NCI-H146 (cell line): ENCODE measurements at regions not wholly inside any gene's neighbourhood (a gene's known extent, or its start where the extent isn't known, plus 50 kb on each side); places are given as distances from the start of the nearest gene placed in this dataset.
"Not testable (repeated sequence)": the region's sequence is repeated elsewhere in the genome, so short reads cannot be mapped to it uniquely, and the experiment has no call there.

Experiments
- DNase-seq: peaks from one replicate; lab custom pipeline; 2025; lab: John Stamatoyannopoulos, UW

- DNase-seq = no peak
These were observed 276.4 kb downstream of the KLF5 start for GRCh38 chr13:73335210-73335609.

- no peak for DNase-seq
These were observed 275.6 kb downstream of the KLF5 start for GRCh38 chr13:73334445-73334844.

- DNase-seq = no peak
These were observed 272.8 kb downstream of the KLF5 start for GRCh38 chr13:73331556-73331955.

- no peak for DNase-seq
These were observed 270.6 kb downstream of the KLF5 start for GRCh38 chr13:73329355-73329754.

GRCh38 chr13:73327579-73327978 lies 268.8 kb downstream of the KLF5 start:
- DNase-seq = no peak

- DNase-seq = no peak
These were observed 267.1 kb downstream of the KLF5 start for GRCh38 chr13:73325723-73326558.

- DNase-seq = no peak
These were observed 266.3 kb downstream of the KLF5 start for GRCh38 chr13:73324842-73325722.

GRCh38 chr13:73323615-73324014 lies 264.8 kb downstream of the KLF5 start:
- no peak for DNase-seq

- DNase-seq = no peak
These were observed 262.2 kb downstream of the KLF5 start for GRCh38 chr13:73321043-73321442.

- DNase-seq = no peak
These were observed 258.3 kb downstream of the KLF5 start for GRCh38 chr13:73317140-73317539.

- no peak for DNase-seq
These were observed 251.6 kb downstream of the KLF5 start for GRCh38 chr13:73310366-73310765.

- no peak for DNase-seq
These were observed 248.7 kb downstream of the KLF5 start for GRCh38 chr13:73307481-73307880.

- no peak for DNase-seq
These were observed 247.9 kb downstream of the KLF5 start for GRCh38 chr13:73306688-73307087.

- DNase-seq = no peak
These were observed 245.6 kb downstream of the KLF5 start for GRCh38 chr13:73304442-73304841.

GRCh38 chr13:73303851-73304250 lies 245.0 kb downstream of the KLF5 start:
- DNase-seq = no peak

- DNase-seq = not testable (repeated sequence)
These were observed 242.8 kb downstream of the KLF5 start for GRCh38 chr13:73301622-73302021.

GRCh38 chr13:73300718-73301425 lies 242.1 kb downstream of the KLF5 start:
- DNase-seq = no peak

GRCh38 chr13:73299787-73300186 lies 241.0 kb downstream of the KLF5 start:
- DNase-seq = no peak

- DNase-seq = peak; percentile 46
These were observed 235.2 kb downstream of the KLF5 start for GRCh38 chr13:73293913-73294523.

GRCh38 chr13:73292127-73292526 lies 233.3 kb downstream of the KLF5 start:
- no peak for DNase-seq

GRCh38 chr13:73290844-73291243 lies 232.0 kb downstream of the KLF5 start:
- no peak for DNase-seq

GRCh38 chr13:73288596-73288995 lies 229.8 kb downstream of the KLF5 start:
- DNase-seq = no peak
